ENCODE measurements at regions not wholly inside any gene's neighbourhood (a gene's known extent, or its start where the extent isn't known, plus 50 kb on each side); places are given as distances from the start of the nearest gene placed in this dataset.

DNA sequence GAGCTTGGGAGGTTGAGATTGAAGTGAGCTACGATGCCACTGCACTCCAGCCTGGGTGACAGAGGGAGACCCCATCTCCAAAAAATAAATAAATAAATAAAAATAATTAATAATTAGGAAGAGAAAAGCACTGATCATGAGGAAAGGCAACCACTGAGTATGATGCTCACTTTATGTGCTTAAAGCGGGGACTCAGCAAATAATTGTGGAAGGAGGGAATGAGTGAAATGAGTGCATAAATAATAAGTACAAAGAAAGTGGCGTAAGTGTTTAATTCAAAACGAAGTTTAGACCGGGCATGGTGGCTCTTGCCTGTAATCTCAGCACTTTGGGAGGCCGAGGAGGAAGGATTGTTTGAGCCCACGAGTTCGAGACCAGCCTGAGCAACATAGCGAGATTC lies 94.9 kb upstream of the MKLN1 start:
- no peak for TF ChIP-seq POLR2AphosphoS5 (IDR thresholded peaks at IDR 0.05; ENCODE audit: insufficient read depth, low read depth, low read length)
- no peak for TF ChIP-seq EZH2 (IDR thresholded peaks at IDR 0.05; ENCODE audit: borderline replicate concordance, low read depth, low read length, severe bottlenecking)
- TF ChIP-seq, protein P1, sequence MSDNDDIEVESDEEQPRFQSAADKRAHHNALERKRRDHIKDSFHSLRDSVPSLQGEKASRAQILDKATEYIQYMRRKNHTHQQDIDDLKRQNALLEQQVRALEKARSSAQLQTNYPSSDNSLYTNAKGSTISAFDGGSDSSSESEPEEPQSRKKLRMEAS (IDR thresholded peaks at IDR 0.05; ENCODE audit: insufficient read depth, insufficient read length): no peak

GRCh38 chr7:131233193-131233592 lies 94.5 kb upstream of the MKLN1 start:
- H3K4me1 ChIP-seq (ENCODE audit: control insufficient read depth, extremely low read depth, insufficient read depth, low read length): peaks cover 26% of the 10 kb centered on the region
- dilution Hi-C loops (cut with MboI; ENCODE audit: extremely low pct_ligation_motif_present, low sequenced_read_pairs) (no loop called here), intact Hi-C loops (cut with micrococcal nuclease) (no loop called here)
- no peaks in the 10 kb centered on the region for H3K27me3 ChIP-seq (ENCODE audit: control insufficient read depth in 2 of 2, insufficient read depth in 2 of 2, low read length in 2 of 2)
- DNase-seq (ENCODE audit: low read depth, low spot score): no peak
- H3K79me2 ChIP-seq (ENCODE audit: control insufficient read depth, insufficient read depth, low read length): no peaks in the 10 kb centered on the region
- ChIA-PET CTCF (no interaction called here), POLR2A (no interaction called here)
- H3K36me3 ChIP-seq (ENCODE audit: control insufficient read depth in 2 of 2, extremely low read depth in 1 of 2, insufficient read depth in 2 of 2, low read length in 2 of 2): no peaks in the 10 kb centered on the region
- no peak overlapping the region for H3K27ac ChIP-seq (ENCODE audit: insufficient read depth, low read depth, low read length)
- no peaks in the 10 kb centered on the region for H4K20me1 ChIP-seq (replicated peaks; ENCODE audit: control insufficient read depth, extremely low read depth, insufficient read depth, low read length)
- FAIRE-seq: no peak
- H3K9me1 ChIP-seq (replicated peaks; ENCODE audit: control insufficient read depth, extremely low read depth, insufficient read depth, low read length): no peaks in the 10 kb centered on the region
- no peak overlapping the region for H2AFZ ChIP-seq (ENCODE audit: low read depth, low read length)
- H3K4me3 ChIP-seq (replicated peaks in 1 of 3; ENCODE audit: insufficient read depth in 1 of 3, low read depth in 1 of 3, low read length in 3 of 3): no peak overlapping the region
- TF ChIP-seq GATA2 (IDR thresholded peaks at IDR 0.05; ENCODE audit: insufficient read depth, insufficient read length, low read depth, low read length): no peak
- no peak for TF ChIP-seq POLR2A (IDR thresholded peaks at IDR 0.05; ENCODE audit: low read depth, low read length)
- no peak for TF ChIP-seq JUN (IDR thresholded peaks at IDR 0.05; ENCODE audit: borderline replicate concordance, insufficient read depth, insufficient read length, low read depth)
- TF ChIP-seq MYC (IDR thresholded peaks at IDR 0.05; ENCODE audit: low read depth, low read length): no peak
- TF ChIP-seq, protein P1 (IDR thresholded peaks at IDR 0.05; ENCODE audit: insufficient read depth, insufficient read length): no peak
- no peak for TF ChIP-seq POLR2AphosphoS5 (IDR thresholded peaks at IDR 0.05; ENCODE audit: insufficient read depth, low read depth, low read length)
- no peak for TF ChIP-seq FOS (IDR thresholded peaks at IDR 0.05; ENCODE audit: borderline replicate concordance, insufficient read depth, low read length)
- TF ChIP-seq, protein P2, sequence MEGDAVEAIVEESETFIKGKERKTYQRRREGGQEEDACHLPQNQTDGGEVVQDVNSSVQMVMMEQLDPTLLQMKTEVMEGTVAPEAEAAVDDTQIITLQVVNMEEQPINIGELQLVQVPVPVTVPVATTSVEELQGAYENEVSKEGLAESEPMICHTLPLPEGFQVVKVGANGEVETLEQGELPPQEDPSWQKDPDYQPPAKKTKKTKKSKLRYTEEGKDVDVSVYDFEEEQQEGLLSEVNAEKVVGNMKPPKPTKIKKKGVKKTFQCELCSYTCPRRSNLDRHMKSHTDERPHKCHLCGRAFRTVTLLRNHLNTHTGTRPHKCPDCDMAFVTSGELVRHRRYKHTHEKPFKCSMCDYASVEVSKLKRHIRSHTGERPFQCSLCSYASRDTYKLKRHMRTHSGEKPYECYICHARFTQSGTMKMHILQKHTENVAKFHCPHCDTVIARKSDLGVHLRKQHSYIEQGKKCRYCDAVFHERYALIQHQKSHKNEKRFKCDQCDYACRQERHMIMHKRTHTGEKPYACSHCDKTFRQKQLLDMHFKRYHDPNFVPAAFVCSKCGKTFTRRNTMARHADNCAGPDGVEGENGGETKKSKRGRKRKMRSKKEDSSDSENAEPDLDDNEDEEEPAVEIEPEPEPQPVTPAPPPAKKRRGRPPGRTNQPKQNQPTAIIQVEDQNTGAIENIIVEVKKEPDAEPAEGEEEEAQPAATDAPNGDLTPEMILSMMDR (IDR thresholded peaks at IDR 0.05; ENCODE audit: extremely low read depth in 1 of 2, insufficient read depth in 1 of 2, low read depth in 1 of 2, low read length in 2 of 2): no peak
- TF ChIP-seq EZH2 (IDR thresholded peaks at IDR 0.05; ENCODE audit: borderline replicate concordance, low read depth, low read length, severe bottlenecking): no peak
- no peaks in the 10 kb centered on the region for H3K9me3 ChIP-seq (replicated peaks; ENCODE audit: control insufficient read depth, insufficient read depth, low read length)
- H3K9ac ChIP-seq (replicated peaks; ENCODE audit: extremely low read depth, insufficient read depth, low read length): no peak overlapping the region
- H3K4me2 ChIP-seq (ENCODE audit: insufficient read depth, low read length): no peak overlapping the region
- no TSS peak for BruUV-seq (replicated peaks)

More for the DNA sequence above, 94.9 kb upstream of the MKLN1 start:
- ChIA-PET POLR2A (no interaction called here), CTCF (no interaction called here)
- dilution Hi-C loops (cut with MboI; ENCODE audit: extremely low pct_ligation_motif_present, low sequenced_read_pairs) (no loop called here), intact Hi-C loops (cut with micrococcal nuclease) (no loop called here)
- Histone ChIP-seq H3K27me3 (ENCODE audit: control insufficient read depth in 2 of 2, insufficient read depth in 2 of 2, low read length in 2 of 2) (no peaks in the 10 kb centered on the region), H3K9me3 (replicated peaks; ENCODE audit: control insufficient read depth, insufficient read depth, low read length) (no peaks in the 10 kb centered on the region), H3K36me3 (ENCODE audit: control insufficient read depth in 2 of 2, extremely low read depth in 1 of 2, insufficient read depth in 2 of 2, low read length in 2 of 2) (no peaks in the 10 kb centered on the region), H3K27ac (ENCODE audit: insufficient read depth, low read depth, low read length) (no peak overlapping the region), H3K9ac (replicated peaks; ENCODE audit: extremely low read depth, insufficient read depth, low read length) (no peak overlapping the region), H3K4me2 (ENCODE audit: insufficient read depth, low read length) (no peak overlapping the region), H4K20me1 (replicated peaks; ENCODE audit: control insufficient read depth, extremely low read depth, insufficient read depth, low read length) (no peaks in the 10 kb centered on the region), H3K9me1 (replicated peaks; ENCODE audit: control insufficient read depth, extremely low read depth, insufficient read depth, low read length) (no peaks in the 10 kb centered on the region), H3K4me1 (ENCODE audit: control insufficient read depth, extremely low read depth, insufficient read depth, low read length) (peaks cover 22% of the 10 kb centered on the region), H2AFZ (ENCODE audit: low read depth, low read length) (no peak overlapping the region), H3K4me3 (replicated peaks in 1 of 3; ENCODE audit: insufficient read depth in 1 of 3, low read depth in 1 of 3, low read length in 3 of 3) (no peak overlapping the region), H3K79me2 (ENCODE audit: control insufficient read depth, insufficient read depth, low read length) (no peaks in the 10 kb centered on the region)
- no TSS peak for BruUV-seq (replicated peaks)
- FAIRE-seq (no peak), DNase-seq (ENCODE audit: low read depth, low spot score) (no peak)
